ENCODE measurements at regions not wholly inside any gene's neighbourhood (a gene's known extent, or its start where the extent isn't known, plus 50 kb on each side); places are given as distances from the start of the nearest gene placed in this dataset.

- TF ChIP-seq POLR2AphosphoS5 (IDR thresholded peaks at IDR 0.05; ENCODE audit: borderline replicate concordance, low read depth, low read length): no peak
- TF ChIP-seq EZH2 (IDR thresholded peaks at IDR 0.05): no peak
Measured at GRCh38 chr14:83053022-83053710, 1519.5 kb upstream of the SEL1L start.
